ENCODE measurements at regions not wholly inside any gene's neighbourhood (a gene's known extent, or its start where the extent isn't known, plus 50 kb on each side); places are given as distances from the start of the nearest gene placed in this dataset.

DNA sequence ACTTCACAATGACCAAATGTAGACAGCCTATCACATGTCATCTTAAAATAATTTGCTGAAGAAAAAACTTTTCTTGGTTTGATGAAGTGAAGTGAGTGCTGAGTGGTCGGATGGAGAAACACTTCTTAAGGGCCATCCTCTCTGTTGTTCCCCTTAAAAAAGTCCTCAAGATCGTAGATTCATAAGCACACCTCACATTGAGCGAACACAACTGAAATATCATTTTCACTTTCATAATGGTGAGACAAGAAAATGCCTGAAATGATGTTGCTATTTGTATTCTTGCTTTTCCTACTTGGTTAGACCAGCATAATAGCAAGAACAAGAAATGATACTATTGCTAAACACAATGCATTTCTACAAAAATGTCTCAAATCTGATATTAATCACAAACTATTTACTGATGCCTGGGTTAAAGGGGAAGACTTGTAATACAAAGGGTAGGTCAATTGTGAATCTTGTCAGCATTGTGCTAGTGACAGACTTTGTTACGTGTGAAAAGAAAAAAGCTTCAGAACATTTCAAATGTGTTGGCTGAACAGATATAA, 305.6 kb upstream of the NR3C2 start:
- intact Hi-C loops (cut with DNase I, micrococcal nuclease): no loop called here
- DNase-seq (no peak), ATAC-seq (no peak)

DNA sequence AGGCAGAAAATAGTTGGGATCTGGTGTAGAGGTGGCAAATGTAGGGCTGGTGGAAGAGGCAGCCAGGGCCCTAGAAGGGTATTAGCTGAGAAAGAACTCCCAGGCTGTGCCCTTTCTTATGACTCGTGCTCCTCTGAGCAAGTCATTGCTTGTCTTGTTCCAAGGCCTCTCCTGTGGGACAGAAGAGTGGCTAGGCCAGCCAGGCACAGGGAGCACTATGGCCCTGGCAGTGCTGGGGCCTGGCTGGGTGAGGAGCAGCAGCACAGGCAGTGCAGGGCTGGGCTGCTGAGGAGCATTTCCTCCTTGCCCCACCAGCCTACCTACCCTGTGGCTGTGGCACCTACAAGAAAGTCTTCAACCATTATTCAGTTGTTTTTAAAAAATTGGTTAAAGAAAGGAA, 298.5 kb upstream of the NR3C2 start:
- intact Hi-C loops (cut with DNase I, micrococcal nuclease): no loop called here
- DNase-seq (no peak), ATAC-seq (peak; percentile 68)

DNA sequence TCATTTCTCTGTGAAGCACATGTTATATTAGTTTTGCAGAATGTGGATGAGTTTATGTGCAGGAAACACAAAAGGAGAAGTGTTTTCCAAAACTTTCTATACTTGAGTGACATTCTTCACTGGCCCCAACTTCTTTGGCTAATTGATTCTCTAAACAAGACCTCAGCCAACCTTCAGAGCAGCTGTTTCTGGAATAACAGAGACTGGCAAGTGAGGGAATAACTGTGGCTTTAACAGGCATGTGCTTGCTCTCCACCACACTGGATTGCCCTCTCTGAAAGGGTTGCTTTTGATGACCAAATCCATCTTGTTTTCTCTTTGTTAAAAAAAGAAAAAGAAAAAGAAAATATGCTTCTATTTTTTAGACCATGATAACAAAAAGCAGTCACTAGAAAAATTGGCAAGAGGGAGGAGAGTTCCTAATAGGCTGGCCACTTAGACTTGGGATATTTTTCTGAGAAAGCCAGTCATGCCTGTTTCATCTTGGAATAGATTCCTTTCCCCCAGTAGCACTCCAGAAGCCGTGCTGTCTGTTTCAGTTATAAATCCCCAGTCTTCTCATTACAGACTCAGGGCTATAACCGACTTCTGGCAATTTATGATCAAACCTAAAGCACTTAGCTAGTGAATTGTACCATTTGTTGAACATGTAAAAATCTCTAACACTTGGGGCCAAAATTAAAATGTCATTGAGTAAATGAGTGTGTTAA, 295.0 kb upstream of the NR3C2 start:
- DNase-seq (no peak), ATAC-seq (no peak)
- intact Hi-C loops (cut with DNase I, micrococcal nuclease): no loop called here

GRCh38 chr4:148735432-148736155, 293.4 kb upstream of the NR3C2 start:
- ATAC-seq: no peak
- intact Hi-C loops (cut with DNase I, micrococcal nuclease): no loop called here
- no peak for DNase-seq

DNA sequence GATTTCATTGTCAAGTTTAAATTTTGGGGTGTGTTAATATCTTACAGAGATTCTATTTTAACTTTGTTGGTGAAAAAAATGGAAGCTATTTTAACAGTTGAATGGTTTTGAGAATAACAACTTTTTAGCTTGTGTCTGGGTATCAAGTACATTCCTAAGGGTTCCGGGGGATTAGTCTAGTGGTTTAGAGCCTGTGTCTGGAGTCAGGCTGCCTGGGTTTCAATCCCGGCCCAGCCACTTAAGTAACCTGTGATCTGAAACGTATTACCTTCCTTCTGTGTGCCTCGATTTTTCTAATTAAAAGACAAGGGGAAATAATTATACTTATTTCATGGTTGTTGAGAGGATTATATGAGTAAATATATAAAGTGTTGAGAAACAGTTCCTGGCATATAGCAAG, 288.6 kb upstream of the NR3C2 start:
- no peak for ATAC-seq
- intact Hi-C loops (cut with DNase I, micrococcal nuclease): no loop called here
- DNase-seq: no peak

DNA sequence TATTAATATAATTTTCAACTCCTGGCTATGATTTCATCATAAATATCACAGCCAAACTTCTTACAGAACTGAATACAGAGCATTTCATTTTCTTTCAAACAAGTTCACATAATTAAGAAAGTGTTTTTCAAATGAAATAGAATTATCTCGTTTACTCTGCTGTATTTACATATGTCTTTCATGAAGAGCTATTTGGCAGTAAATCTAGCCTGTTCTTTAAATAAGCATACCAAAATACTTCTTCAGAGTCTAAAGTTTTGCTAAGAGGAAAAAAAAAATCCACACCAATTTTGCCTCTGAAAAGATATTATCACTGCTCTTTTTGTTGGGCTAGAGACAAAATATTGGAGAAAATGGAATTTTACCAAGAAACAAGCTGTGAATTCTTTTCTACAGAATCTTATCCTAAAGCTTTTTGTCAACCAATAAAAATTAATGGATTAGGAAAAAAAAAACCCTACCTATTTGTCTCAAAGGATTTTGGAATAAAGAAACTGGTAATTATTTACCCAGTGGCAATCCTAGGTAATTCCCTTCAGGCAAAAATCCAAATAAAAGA, 287.9 kb upstream of the NR3C2 start:
- intact Hi-C loops (cut with DNase I, micrococcal nuclease): no loop called here
- ATAC-seq (no peak), DNase-seq (no peak)

GRCh38 chr4:148717988-148718387, 275.8 kb upstream of the NR3C2 start:
- DNase-seq: no peak
- peak; percentile 98 for ATAC-seq
- intact Hi-C loops (cut with DNase I, micrococcal nuclease): no loop called here

- intact Hi-C loops (cut with DNase I, micrococcal nuclease): no loop called here
- peak; percentile 40 for ATAC-seq
- no peak for DNase-seq
These were observed 274.3 kb upstream of the NR3C2 start for GRCh38 chr4:148716431-148717052.

- DNase-seq (no peak), ATAC-seq (peak; percentile 37)
- intact Hi-C loops (cut with DNase I, micrococcal nuclease): no loop called here
These were observed 262.1 kb upstream of the NR3C2 start for GRCh38 chr4:148704291-148704690.

DNA sequence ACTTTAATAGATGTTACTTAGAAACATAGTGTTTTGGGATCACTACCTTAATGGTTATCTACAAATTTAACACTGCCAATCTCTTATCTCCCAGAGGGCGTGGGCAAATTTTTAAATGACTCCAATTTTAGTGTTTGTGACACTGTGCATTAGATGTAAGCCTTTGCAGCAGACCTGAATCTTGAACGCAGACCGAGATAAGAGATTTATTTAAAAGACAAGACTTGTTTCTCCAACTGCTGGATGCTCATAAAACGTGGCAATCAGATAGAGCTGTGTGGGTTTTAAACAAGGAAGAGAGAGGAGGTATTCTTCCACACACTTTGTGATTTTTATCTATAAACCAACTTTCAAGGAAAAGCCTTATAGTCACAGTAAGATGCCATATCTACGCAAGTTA, 252.5 kb upstream of the NR3C2 start:
- intact Hi-C loops (cut with DNase I, micrococcal nuclease): no loop called here
- DNase-seq (no peak), ATAC-seq (peak; percentile 71)

DNA sequence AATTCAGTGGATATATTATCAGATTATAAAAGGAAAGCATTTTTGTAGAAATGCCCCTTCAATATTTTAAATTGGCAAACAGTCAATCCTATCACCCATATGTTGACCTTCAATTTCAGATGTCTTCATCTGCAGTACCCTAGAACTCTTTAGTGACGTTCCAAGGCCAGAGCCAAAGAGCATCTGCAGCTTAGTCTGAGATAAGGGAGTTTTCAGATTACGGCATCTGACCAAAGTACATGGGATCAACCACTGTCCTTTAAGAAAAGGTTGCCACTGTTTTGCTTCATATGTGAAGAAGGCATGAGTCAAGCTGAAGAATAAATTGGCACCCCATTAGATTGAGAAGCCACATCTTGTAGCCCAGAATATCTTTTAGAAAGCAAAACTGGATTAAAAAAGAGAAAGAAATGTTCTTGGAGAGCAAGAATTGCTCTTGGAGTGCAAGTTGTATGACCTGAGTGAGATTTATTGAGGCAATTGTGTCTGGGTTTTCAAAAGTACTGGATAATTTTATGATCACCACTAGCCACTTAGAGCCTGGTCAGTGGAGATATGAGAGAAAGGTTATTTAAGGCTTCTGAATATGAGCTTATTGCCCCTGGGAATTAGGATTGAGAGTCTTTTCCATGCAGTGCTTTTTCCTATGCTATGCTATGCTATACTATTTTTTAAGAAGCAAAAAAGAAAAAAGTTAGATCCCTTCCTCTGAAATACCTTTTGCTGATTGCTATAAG, 251.9 kb upstream of the NR3C2 start:
- intact Hi-C loops (cut with DNase I, micrococcal nuclease): no loop called here
- DNase-seq (peak in 1 of 2 donors; percentile 37), ATAC-seq (peak; percentile 75)

DNA sequence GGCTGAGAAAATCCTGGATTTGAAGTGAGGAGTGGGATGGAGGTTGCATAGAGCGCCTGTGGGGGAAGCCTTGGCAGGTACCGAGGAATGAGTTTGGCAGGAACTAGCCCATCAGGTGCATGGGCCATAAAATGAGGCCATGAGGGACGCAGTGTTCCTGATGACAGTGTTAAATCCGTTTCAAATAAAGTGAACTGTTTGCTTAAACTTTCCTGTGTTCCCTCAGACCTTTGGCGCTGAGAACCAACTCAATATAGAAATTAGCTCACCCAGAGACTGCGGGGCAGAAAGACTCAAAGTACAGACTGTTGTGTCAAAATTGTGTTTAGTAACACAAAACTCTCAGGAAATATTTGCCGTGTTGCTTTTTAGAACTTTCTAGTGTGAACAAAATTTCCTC, 250.0 kb upstream of the NR3C2 start:
- DNase-seq (peak; percentile 47 to 78), ATAC-seq (peak; percentile 71)
- intact Hi-C loops (cut with DNase I, micrococcal nuclease): no loop called here

GRCh38 chr4:148686449-148686848, 244.2 kb upstream of the NR3C2 start:
- intact Hi-C loops (cut with DNase I, micrococcal nuclease): no loop called here
- ATAC-seq (no peak), DNase-seq (no peak)

DNA sequence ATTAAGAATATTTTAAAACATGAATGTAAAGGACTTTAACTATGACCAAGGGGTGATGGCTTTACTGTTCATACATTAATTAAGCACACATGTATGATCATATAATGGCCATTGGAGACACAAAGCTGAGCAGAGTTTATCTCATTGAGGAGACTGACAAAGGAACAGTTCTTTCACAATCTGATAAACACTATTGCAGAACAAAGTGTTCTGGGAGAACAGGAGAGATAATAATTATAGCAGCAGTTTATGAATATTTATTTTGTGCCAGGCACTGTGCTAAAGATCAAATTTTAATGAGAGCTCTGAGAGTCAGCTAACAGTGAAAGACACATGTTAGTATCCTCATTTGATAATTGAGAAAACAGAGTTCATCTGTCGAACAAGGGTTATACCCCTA, 242.4 kb upstream of the NR3C2 start:
- DNase-seq (no peak), ATAC-seq (no peak)
- intact Hi-C loops (cut with DNase I, micrococcal nuclease): no loop called here

DNA sequence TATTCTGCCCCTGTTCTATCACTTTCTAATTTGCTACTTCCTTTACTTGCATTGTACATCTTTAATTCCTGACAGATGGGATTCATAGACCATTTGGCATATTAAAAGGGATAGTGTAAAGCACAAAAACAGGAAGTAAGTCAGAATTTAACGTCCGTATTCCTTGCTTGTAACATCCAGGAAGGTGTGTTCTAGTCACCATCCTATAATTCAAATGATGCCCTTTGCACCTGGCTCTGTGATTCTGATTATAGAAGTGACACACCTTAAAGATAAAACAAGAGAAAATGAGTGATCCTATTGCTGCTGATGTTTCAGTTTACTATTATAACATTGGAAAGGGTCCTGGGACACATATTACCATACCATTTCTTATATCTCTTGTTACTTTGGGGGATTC, 238.7 kb upstream of the NR3C2 start:
- no peak for DNase-seq
- intact Hi-C loops (cut with DNase I, micrococcal nuclease): no loop called here
- peak; percentile 81 for ATAC-seq

DNA sequence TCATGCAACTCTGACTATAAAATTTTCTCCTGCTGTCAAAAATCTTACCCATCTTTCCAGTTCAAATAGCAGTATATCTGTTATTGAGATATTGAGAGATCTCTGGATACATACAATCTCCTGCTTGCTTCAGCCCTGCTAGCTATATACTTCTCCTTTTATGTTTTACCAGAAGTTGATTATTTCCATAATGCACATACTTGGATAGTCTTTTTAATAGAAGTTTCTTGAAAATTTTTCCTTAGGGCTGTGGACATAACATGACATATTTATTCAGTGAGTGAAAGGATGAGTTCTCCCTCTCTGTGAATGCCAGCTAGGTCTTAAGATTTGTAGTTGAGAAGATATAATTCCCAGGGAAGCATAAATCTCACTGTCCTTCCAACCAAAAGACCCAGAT, 234.1 kb upstream of the NR3C2 start:
- DNase-seq (no peak), ATAC-seq (no peak)
- intact Hi-C loops (cut with DNase I, micrococcal nuclease): no loop called here

- intact Hi-C loops (cut with DNase I, micrococcal nuclease): no loop called here
- ATAC-seq (no peak), DNase-seq (no peak)
These were observed 232.7 kb upstream of the NR3C2 start for GRCh38 chr4:148674876-148675275.

DNA sequence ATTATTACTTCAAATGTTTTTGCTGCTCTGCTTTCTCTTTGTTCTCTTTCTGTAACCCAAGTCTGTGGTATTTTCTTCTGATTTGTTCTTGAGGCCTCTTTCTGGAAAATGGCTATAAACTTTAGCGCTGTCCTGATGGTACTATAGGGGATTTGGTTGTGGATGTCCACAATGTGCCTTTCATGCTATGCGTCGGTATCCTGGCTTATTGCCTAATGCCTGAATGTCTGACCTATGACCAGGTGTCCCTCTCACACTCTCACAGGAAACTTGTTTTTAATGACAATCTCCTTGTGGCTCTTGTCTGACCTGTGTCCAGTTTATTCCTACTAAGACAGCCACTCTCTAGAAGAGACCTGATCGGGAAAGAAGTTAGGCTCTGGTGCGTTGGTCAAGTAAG, 222.4 kb upstream of the NR3C2 start:
- no peak for DNase-seq
- no peak for ATAC-seq
- intact Hi-C loops (cut with DNase I, micrococcal nuclease): no loop called here

- intact Hi-C loops (cut with DNase I, micrococcal nuclease): no loop called here
- no peak for DNase-seq
- ATAC-seq: no peak
These were observed 211.9 kb upstream of the NR3C2 start for GRCh38 chr4:148654131-148654530.
